HG03175 (cell line): ENCODE measurements at regions not wholly inside any gene's neighbourhood (a gene's known extent, or its start where the extent isn't known, plus 50 kb on each side); places are given as distances from the start of the nearest gene placed in this dataset.
"Not testable (repeated sequence)": the region's sequence is repeated elsewhere in the genome, so short reads cannot be mapped to it uniquely, and the experiment has no call there.

Experiments used
- ATAC-seq: cut with Tn5 transposase; IDR thresholded peaks from one replicate; pipeline ENCODE4 v1.9.1; 2021; ENCODE audit warnings: mild to moderate bottlenecking, moderate library complexity; ENCODE audit not compliant: unreplicated experiment

GRCh38 chr13:38008636-38009035 is 139.1 kb upstream of the TRPC4 start:
- ATAC-seq = no peak

GRCh38 chr13:38002606-38003005 is 133.0 kb upstream of the TRPC4 start:
- ATAC-seq = no peak

GRCh38 chr13:37997641-37998040 is 128.1 kb upstream of the TRPC4 start:
- no peak for ATAC-seq

- no peak for ATAC-seq
Measured at GRCh38 chr13:37995092-37995491, 125.5 kb upstream of the TRPC4 start.

- no peak for ATAC-seq
Measured at GRCh38 chr13:37986811-37987210, 117.2 kb upstream of the TRPC4 start.

GRCh38 chr13:37985281-37985680 is 115.7 kb upstream of the TRPC4 start:
- no peak for ATAC-seq

GRCh38 chr13:37984357-37984756 is 114.8 kb upstream of the TRPC4 start:
- no peak for ATAC-seq

- no peak for ATAC-seq
Measured at GRCh38 chr13:37981932-37982331, 112.4 kb upstream of the TRPC4 start.

GRCh38 chr13:37978680-37979079 is 109.1 kb upstream of the TRPC4 start:
- ATAC-seq = no peak

GRCh38 chr13:37968555-37968954 is 99.0 kb upstream of the TRPC4 start:
- no peak for ATAC-seq

GRCh38 chr13:37966266-37966665 is 96.7 kb upstream of the TRPC4 start:
- ATAC-seq = no peak

GRCh38 chr13:37960427-37960826 is 90.9 kb upstream of the TRPC4 start:
- ATAC-seq = no peak

- ATAC-seq = no peak
Measured at GRCh38 chr13:37959284-37959683, 89.7 kb upstream of the TRPC4 start.

GRCh38 chr13:37956536-37956935 is 87.0 kb upstream of the TRPC4 start:
- ATAC-seq = no peak

GRCh38 chr13:37954597-37954996 is 85.0 kb upstream of the TRPC4 start:
- not testable (repeated sequence) for ATAC-seq

- no peak for ATAC-seq
Measured at GRCh38 chr13:37954191-37954590, 84.6 kb upstream of the TRPC4 start.

- no peak for ATAC-seq
Measured at GRCh38 chr13:37953696-37954095, 84.1 kb upstream of the TRPC4 start.

- no peak for ATAC-seq
Measured at GRCh38 chr13:37950016-37950415, 80.4 kb upstream of the TRPC4 start.

- ATAC-seq = no peak
Measured at GRCh38 chr13:37947419-37948140, 78.0 kb upstream of the TRPC4 start.

GRCh38 chr13:37945651-37946575 is 76.3 kb upstream of the TRPC4 start:
- ATAC-seq = no peak

- no peak for ATAC-seq
Measured at GRCh38 chr13:37944869-37945442, 75.4 kb upstream of the TRPC4 start.
